Inflammatory macrophage treated with lipopolysaccharide for 4 hours (primary cell): ENCODE measurements at regions not wholly inside any gene's neighbourhood (a gene's known extent, or its start where the extent isn't known, plus 50 kb on each side); places are given as distances from the start of the nearest gene placed in this dataset.

Experiments
- DNase-seq: peaks from one replicate; pipeline ENCODE4 v3.0.0-alpha.2; 2020

- DNase-seq = no peak
Observed at GRCh38 chr6:1054653-1055014, 257.3 kb upstream of the FOXQ1 start.

DNA sequence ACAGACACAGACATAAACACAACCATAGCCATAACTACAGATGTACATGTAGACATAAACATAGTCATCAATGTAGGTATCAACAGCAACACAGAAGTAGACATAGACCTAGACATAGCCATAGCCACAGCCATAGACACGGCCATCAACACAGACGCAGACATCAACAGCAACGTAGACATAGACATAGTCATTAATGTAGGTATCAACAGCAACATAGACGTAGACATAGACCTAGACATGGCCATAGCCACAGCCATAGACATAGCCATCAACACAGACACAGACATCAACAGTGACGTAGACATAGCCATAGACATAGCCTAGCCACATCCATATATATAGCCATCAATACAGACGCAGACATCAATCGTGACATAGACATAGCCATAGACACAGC lies 258.3 kb upstream of the FOXQ1 start:
- no peak for DNase-seq

GRCh38 chr6:1052262-1052661 lies 259.6 kb upstream of the FOXQ1 start:
- no peak for DNase-seq

DNA sequence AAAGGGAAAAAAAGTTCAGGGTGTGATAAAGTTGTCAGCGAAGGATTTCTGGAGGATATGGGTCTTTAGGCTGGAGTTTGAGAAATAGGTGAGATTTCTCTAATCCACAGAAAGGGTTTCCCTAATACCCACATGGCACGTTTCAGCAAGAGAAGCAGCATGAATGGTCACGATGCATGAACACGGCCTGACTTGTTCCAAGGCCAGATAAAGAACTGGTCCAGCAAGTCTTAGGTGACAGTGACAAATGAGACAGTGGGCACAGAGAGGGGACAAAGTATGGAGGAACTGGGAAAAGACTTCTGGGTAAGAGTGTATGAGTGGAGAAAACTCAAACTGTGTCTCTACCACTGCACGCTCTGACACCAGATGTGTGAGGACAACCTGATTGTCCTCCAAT lies 262.0 kb upstream of the FOXQ1 start:
- DNase-seq = no peak

- no peak for DNase-seq
Observed at GRCh38 chr6:1049170-1049569, 262.7 kb upstream of the FOXQ1 start.

GRCh38 chr6:1047981-1048541 lies 263.8 kb upstream of the FOXQ1 start:
- no peak for DNase-seq

GRCh38 chr6:1045239-1045638 lies 266.7 kb upstream of the FOXQ1 start:
- no peak for DNase-seq

GRCh38 chr6:1044040-1044836 lies 267.7 kb upstream of the FOXQ1 start:
- DNase-seq = no peak

GRCh38 chr6:1043458-1043836 lies 268.5 kb upstream of the FOXQ1 start:
- DNase-seq = no peak

DNA sequence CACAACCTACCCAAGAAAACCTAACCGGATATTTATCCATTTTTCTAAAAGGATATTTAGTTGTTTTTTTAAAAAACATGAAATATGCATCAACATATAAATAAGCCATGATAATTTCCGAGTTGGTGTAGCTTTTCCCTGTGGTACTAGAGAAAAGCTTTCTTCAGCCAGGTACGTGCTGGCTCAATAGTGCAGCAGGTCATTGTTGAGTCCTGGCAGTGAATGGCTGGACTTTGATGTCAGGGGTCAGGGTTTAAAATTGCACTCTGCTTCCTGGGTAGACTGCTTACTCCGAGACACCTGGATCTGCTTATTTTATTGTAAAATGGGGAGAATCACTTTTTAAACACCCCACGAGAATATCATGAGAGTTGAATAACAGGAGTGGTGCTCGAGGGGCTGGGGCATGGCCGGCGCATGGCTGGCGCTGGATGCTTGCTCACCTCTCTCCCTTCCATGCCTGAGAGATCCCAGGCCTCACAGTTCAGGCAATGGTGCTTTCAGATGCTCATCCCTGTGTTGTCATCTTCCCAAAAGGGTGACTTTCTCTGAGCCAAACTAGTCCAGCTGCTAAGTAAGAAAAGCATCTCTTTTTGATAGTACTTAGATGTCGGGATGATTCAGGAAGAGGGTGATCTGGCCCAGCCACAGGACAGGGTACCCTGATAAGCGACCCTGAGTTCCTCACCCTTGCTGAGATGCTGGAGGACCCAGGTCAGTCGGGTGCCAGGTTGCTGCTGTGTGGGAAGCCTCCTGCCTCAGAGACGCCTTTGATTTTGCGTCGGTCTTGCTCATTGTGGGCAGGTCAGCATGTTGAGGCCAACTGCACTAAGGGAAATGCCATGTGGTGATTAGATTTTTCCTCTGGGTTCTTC lies 269.1 kb upstream of the FOXQ1 start:
- no peak for DNase-seq

DNA sequence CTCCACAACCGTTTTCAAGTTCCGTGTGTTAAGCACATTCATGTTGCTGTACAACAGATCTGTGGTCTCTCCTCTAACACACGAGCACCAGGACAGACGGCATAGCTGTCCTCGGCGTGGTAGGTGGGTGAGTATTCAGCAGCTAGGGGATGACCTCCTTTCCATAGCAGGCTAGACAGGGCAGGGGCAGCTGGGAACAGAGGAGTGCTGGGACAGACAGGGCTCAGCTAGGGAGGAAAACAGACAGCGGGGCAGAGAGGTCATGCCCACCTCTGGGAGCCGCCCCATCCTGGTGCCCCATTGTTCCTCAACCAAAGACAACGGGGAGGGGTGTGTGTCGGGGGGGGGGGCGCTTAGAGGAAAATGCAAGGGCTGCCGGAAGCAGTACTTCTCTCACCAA lies 271.5 kb upstream of the FOXQ1 start:
- DNase-seq = no peak

DNA sequence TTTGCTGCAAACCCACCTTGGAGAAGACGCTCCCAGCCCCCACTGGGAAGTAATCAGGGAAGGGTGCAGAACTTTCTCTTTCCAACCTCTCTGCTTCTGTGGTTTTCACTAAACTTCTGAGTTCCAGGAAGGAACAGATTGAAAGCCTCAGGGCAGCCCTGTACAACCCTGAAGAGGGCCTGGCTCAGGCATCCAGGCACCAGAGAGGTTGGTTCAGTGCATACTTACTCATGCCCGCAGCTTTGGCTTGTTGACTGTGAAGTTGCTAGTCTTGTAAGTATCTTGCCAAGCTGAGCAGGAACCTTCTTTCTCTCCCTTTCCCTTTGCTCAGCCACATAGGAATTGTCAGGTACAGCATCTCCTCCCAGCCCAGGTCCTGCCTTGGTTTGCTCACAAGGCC lies 272.2 kb upstream of the FOXQ1 start:
- DNase-seq = no peak

DNA sequence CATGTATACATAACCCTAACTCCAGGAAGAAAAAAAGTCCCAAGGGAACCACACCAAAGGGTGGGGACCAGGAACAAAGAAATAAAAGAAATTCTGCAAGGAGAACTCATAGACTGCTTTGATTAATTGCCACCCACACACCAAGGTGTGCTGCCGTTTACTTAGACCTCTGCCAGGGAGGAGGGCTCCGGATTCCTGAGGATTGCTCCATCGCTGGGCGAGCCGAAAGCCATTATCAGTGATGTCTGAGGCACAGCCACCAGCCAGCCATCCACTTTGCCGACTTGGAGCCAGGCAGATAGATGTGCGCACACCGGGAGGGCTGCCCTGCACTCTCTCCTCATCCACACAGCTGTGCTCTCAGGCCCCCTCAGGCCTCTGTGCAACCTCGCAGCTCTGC lies 272.7 kb upstream of the FOXQ1 start:
- DNase-seq = no peak

- no peak for DNase-seq
Observed at GRCh38 chr6:1037430-1038202, 274.3 kb upstream of the FOXQ1 start.

- DNase-seq = no peak
Observed at GRCh38 chr6:1035401-1035800, 276.5 kb upstream of the FOXQ1 start.

DNA sequence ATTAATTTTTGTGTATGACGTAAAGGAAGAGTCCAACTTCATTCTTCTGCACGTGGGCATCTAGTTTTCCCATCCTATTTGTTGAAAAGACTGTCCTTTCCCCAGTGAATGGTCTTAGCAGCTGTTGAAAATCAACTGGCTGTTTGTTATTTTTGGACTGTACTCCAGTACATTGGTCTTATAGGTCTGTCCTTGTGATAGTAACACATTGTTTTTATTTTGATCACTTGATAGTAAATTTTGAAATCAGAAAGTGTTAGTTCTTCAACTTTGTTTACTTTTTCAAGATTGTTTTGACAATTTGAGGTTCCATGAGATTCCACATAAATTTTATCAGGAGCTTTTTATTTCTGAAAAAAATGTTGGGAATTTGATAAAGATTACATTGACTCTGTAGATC lies 280.2 kb upstream of the FOXQ1 start:
- no peak for DNase-seq

- DNase-seq = no peak
Observed at GRCh38 chr6:1029141-1029540, 282.8 kb upstream of the FOXQ1 start.

- no peak for DNase-seq
Observed at GRCh38 chr6:1028723-1029122, 283.2 kb upstream of the FOXQ1 start.

DNA sequence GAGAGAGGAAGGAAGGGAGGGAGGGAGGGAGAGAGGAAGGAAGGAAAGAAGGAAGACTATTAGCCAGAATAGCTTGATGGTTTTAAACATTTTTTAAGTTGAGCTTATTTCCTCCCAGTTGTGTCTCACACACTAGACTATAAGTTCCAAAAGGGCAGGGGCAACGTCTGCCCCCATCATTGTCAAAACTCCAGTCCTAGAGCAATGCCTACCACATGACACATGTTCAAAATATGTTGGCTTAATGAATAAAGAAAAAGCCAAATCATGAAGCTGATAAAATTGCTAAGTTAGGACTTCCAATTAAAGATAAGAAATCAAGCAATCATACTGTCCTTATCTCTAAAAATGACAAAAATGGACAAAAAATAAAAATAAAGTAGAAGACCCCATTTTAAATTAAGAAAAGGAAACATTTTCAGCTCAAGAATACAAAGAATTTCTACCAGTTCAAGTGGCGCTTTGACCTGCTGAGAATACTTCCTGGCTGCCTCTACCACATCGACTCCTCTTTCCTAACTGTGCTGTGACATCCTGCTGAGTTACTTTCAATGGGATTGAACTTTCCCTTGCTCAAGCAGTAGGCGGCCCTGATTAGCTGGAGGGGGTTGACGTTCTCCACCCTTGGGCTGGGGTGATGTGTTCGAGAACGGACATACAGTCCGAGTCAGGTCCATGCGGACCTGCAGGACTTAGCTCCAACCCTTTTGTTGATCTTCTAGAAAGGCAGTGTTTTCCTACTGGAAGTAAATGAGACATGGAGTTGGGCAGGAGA lies 283.9 kb upstream of the FOXQ1 start:
- DNase-seq = no peak

GRCh38 chr6:1027109-1027794 lies 284.6 kb upstream of the FOXQ1 start:
- DNase-seq = no peak

DNA sequence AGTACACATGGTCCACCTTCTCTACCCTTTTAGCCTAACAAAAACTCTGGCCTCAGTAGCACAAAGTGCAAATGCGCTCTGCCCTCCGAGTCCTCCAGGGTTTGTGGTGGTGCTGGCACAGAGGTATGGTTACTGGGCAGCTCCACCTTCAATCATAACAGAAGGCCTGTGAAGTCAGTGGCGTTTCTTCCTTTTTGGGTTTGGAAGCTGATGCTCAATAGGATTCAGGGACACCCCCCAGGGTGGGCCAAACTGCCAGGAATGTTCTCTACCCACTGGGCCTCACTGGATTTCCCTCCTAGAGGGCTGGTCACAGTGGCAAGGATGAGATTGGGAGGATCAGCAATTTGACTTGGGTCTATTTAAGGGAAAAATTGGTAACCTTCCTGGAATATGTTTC lies 286.1 kb upstream of the FOXQ1 start:
- DNase-seq = no peak

- DNase-seq = no peak
Observed at GRCh38 chr6:1024587-1024986, 287.3 kb upstream of the FOXQ1 start.
